BE2C (cell line): ENCODE measurements at regions not wholly inside any gene's neighbourhood (a gene's known extent, or its start where the extent isn't known, plus 50 kb on each side); places are given as distances from the start of the nearest gene placed in this dataset.

Experiments used
- DNase-seq: peaks from one replicate; pipeline ENCODE4 v3.0.0-alpha.2; 2020
- H3K27me3 ChIP-seq: fragments of 250-450 bp; sonication (Bioruptor Pico); 2 replicates; pipeline ENCODE4 v1.5.1; 2020; ENCODE audit warnings: mild to moderate bottlenecking
- H3K36me3 ChIP-seq: fragments of 250-450 bp; sonication (Bioruptor Pico); 2 replicates; pipeline ENCODE4 v1.5.1; 2020; ENCODE audit warnings: mild to moderate bottlenecking
- H3K4me1 ChIP-seq: fragments of 250-450 bp; sonication (Bioruptor Pico); 2 replicates; pipeline ENCODE4 v1.5.1; 2020
- H3K4me3 ChIP-seq: 2 replicates; pipeline ENCODE4 v1.5.1; 2011; ENCODE audit warnings: low read depth, low read length
- H3K9me3 ChIP-seq: fragments of 250-450 bp; sonication (Bioruptor Pico); 2 replicates; pipeline ENCODE4 v1.5.1; 2020
- CTCF ChIP-seq: IDR thresholded peaks from 2 replicates; pipeline ENCODE4 v1.5.1; 2012; ENCODE audit warnings: mild to moderate bottlenecking, low read depth, low read length

GRCh38 chr20:19807946-19808330, 49.9 kb downstream of the RIN2 start:
- Histone ChIP-seq H3K4me1 (no peaks in the 10 kb centered on the region), H3K27me3 (0 out of 2 replicates have a peak, but pooled peaks cover 15% of the 10 kb centered on the region), H3K36me3 (no peaks in the 10 kb centered on the region), H3K9me3 (no peaks in the 10 kb centered on the region), H3K4me3 (no peak overlapping the region)
- TF ChIP-seq CTCF: no peak
- no peak for DNase-seq

GRCh38 chr20:19808498-19808897, 50.4 kb downstream of the RIN2 start:
- no peaks in the 10 kb centered on the region for H3K36me3 ChIP-seq
- H3K27me3 ChIP-seq: 0 out of 2 replicates have a peak, but pooled peaks cover 15% of the 10 kb centered on the region
- no peak overlapping the region for H3K4me3 ChIP-seq
- H3K4me1 ChIP-seq: no peaks in the 10 kb centered on the region
- no peak for TF ChIP-seq CTCF
- H3K9me3 ChIP-seq: no peaks in the 10 kb centered on the region
- DNase-seq: no peak

GRCh38 chr20:19809505-19809904, 51.4 kb downstream of the RIN2 start:
- no peak for TF ChIP-seq CTCF
- H3K4me1 ChIP-seq: no peaks in the 10 kb centered on the region
- DNase-seq: no peak

DNA sequence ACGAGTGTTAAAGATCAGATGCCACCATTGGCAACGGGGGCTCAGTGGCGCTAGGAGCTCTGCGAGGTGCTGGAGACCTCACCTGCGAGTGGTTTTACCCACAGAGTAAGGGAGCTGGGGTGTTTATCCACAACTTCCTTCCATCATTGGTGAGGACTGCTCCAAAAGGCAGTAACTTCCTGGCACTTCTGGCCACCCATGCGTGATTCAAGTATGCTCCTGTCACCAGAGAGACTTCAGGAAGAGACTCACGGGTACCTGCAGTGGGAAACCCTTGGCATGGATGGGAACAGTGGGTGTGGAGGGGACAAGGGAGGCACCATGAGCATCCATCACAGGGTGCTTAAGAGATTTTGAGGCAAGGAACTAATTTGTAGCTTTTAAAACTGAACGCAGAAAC, 53.2 kb downstream of the RIN2 start:
- no peak for TF ChIP-seq CTCF
- no peaks in the 10 kb centered on the region for H3K4me1 ChIP-seq
- H3K36me3 ChIP-seq: no peaks in the 10 kb centered on the region
- no peak for DNase-seq
- H3K9me3 ChIP-seq: no peaks in the 10 kb centered on the region
- peaks cover 15% of the 10 kb centered on the region; the same call in 1 of the 2 replicates for H3K27me3 ChIP-seq
- no peak overlapping the region for H3K4me3 ChIP-seq

More at GRCh38 chr20:19809505-19809904, 51.4 kb downstream of the RIN2 start:
- H3K4me3 ChIP-seq: no peak overlapping the region
- no peaks in the 10 kb centered on the region for H3K9me3 ChIP-seq
- 0 out of 2 replicates have a peak, but pooled peaks cover 15% of the 10 kb centered on the region for H3K27me3 ChIP-seq
- no peaks in the 10 kb centered on the region for H3K36me3 ChIP-seq

- Histone ChIP-seq H3K4me1 (no peaks in the 10 kb centered on the region), H3K27me3 (peaks cover 15% of the 10 kb centered on the region; the same call in 1 of the 2 replicates), H3K36me3 (no peaks in the 10 kb centered on the region), H3K9me3 (no peaks in the 10 kb centered on the region), H3K4me3 (no peak overlapping the region)
- DNase-seq: no peak
- no peak for TF ChIP-seq CTCF
Observed at GRCh38 chr20:19812056-19812455, 54.0 kb downstream of the RIN2 start.

DNA sequence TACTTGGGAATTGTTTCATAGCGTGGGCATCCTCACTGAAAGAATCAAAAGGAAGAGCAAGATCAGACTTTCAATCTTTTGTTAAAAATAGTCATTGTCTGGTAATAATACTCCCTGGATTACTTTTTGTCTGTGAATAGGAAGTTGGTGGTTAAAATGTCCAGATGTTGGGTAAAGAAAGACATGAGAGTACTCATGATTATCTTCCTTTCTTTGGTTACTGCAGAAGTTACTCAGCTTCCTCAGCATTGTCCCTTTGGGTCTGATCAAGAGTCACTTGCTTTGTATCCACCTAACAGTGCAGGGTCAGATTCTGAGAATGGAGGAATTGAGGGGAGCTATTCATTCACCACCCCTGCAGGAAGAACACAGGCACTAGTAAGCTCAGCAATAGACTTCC, 54.6 kb downstream of the RIN2 start:
- DNase-seq: no peak
- TF ChIP-seq CTCF: no peak
- Histone ChIP-seq H3K36me3 (no peaks in the 10 kb centered on the region), H3K27me3 (peaks cover 15% of the 10 kb centered on the region; the same call in 1 of the 2 replicates), H3K4me3 (no peak overlapping the region), H3K4me1 (no peaks in the 10 kb centered on the region), H3K9me3 (no peaks in the 10 kb centered on the region)
